ENCODE measurements at regions not wholly inside any gene's neighbourhood (a gene's known extent, or its start where the extent isn't known, plus 50 kb on each side); places are given as distances from the start of the nearest gene placed in this dataset.

DNA sequence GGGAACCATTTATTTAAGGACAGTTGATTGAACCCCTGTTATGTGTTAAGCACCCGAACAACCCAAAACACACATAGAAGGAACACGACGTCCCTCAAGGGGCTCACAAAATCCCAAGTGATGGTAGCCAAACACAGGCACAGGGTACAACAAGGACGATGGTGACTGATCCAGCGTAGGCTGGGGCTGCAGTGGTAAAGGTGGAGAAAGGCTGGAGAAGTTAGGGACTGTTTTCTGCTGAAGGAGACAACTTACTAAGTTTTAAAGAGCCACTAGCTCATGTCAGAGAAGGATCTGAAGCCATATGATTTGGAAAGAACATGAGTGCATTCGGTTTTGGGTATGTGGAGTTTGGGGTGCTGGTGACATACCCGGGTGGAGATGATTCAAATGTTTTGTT, 229.6 kb upstream of the TNRC6C start:
- intact Hi-C loops (cut with DNase I) = loop anchor here in 4 of 10 donors (5.0 to 10.0 kb wide), 4 partner anchors 114 to 184 kb away; no protein-coding TSS in a partner anchor
- peak overlapping the region in 7 of 12 donors; percentile 46 to 91 (median 69) for H3K27ac ChIP-seq
- H3K27me3 ChIP-seq = no peaks in the 10 kb centered on the region
- no peaks in the 10 kb centered on the region for H3K36me3 ChIP-seq
- no peak for TF ChIP-seq POLR2A (IDR thresholded peaks at IDR 0.05)
- TF ChIP-seq, protein P1, sequence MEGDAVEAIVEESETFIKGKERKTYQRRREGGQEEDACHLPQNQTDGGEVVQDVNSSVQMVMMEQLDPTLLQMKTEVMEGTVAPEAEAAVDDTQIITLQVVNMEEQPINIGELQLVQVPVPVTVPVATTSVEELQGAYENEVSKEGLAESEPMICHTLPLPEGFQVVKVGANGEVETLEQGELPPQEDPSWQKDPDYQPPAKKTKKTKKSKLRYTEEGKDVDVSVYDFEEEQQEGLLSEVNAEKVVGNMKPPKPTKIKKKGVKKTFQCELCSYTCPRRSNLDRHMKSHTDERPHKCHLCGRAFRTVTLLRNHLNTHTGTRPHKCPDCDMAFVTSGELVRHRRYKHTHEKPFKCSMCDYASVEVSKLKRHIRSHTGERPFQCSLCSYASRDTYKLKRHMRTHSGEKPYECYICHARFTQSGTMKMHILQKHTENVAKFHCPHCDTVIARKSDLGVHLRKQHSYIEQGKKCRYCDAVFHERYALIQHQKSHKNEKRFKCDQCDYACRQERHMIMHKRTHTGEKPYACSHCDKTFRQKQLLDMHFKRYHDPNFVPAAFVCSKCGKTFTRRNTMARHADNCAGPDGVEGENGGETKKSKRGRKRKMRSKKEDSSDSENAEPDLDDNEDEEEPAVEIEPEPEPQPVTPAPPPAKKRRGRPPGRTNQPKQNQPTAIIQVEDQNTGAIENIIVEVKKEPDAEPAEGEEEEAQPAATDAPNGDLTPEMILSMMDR (IDR thresholded peaks at IDR 0.05) = no peak
- peaks cover 0 to 32% (median 9%) of the 10 kb centered on the region in 12 donors for H3K4me1 ChIP-seq
- ATAC-seq (no peak), DNase-seq (no peak)
- 88 to 93% (median 91%) methylated on average over 7 of the region's 7 CpGs for WGBS, 4 donors
- H3K9me3 ChIP-seq = peaks cover 0 to 26% (median 7%) of the 10 kb centered on the region in 12 donors
- no peak overlapping the region for H3K4me3 ChIP-seq

DNA sequence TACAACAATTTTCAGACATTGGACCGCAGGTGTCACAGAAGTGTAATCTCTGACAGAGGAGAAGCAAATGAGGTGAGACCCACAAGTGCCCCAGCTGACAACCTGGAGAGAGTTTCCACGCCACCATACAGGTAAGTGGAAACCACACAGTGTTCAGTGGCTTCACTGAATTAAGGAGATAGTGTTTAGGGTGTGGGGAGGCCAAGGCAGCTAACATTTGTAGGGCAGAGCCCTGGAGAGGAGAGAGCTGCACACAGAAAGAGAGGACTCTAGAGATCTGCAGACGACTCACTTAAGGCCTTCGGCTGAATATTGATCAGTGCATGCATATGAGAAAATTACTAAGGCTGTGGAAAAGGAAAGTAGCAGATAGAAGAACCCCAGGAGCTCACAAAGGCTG, 228.9 kb upstream of the TNRC6C start:
- ATAC-seq (no peak), DNase-seq (no peak)
- H3K27ac ChIP-seq = no peak overlapping the region
- no peaks in the 10 kb centered on the region for H3K36me3 ChIP-seq
- H3K4me1 ChIP-seq = peaks cover 0 to 39% (median 16%) of the 10 kb centered on the region in 12 donors
- H3K4me3 ChIP-seq = no peak overlapping the region
- H3K9me3 ChIP-seq = peaks cover 0 to 26% (median 7%) of the 10 kb centered on the region in 12 donors
- TF ChIP-seq, protein P1 (IDR thresholded peaks at IDR 0.05) = no peak
- TF ChIP-seq POLR2A (IDR thresholded peaks at IDR 0.05) = no peak
- intact Hi-C loops (cut with DNase I) = loop anchor here in 4 of 10 donors (5.0 to 10.0 kb wide), 4 partner anchors 115 to 185 kb away; no protein-coding TSS in a partner anchor
- no peaks in the 10 kb centered on the region for H3K27me3 ChIP-seq
- WGBS, 4 donors = 88 to 93% (median 91%) methylated on average over 4 of the region's 4 CpGs

DNA sequence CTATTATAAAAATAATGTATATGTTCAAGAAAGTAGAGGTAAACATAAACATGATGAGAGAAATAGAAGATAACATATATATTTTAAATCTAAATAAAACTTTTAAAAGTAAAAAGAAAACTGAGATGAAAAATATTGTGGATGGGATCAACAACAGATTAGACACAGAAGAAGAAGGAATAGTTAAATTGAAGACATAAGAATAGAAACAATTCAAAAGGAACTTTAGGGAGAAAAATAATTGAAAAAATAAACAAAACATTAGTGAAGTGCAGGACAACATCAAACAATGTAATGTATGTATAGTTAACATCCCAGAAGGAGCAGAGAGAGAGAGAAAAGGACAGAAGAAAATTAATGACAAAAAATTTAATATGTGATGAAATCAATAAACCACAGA, 228.1 kb upstream of the TNRC6C start:
- Histone ChIP-seq H3K9me3 (peaks cover 0 to 26% (median 7%) of the 10 kb centered on the region in 12 donors), H3K4me3 (no peak overlapping the region), H3K27me3 (no peaks in the 10 kb centered on the region), H3K36me3 (no peaks in the 10 kb centered on the region), H3K27ac (no peak overlapping the region), H3K4me1 (peaks cover 0 to 47% (median 24%) of the 10 kb centered on the region in 12 donors)
- DNase-seq = no peak
- intact Hi-C loops (cut with DNase I) = loop anchor here in 7 of 10 donors (5.0 to 10.0 kb wide), 6 partner anchors 48 to 188 kb away; no protein-coding TSS in a partner anchor
- TF ChIP-seq, protein P1 (IDR thresholded peaks at IDR 0.05) = no peak
- TF ChIP-seq POLR2A (IDR thresholded peaks at IDR 0.05) = no peak
- no peak for ATAC-seq

DNA sequence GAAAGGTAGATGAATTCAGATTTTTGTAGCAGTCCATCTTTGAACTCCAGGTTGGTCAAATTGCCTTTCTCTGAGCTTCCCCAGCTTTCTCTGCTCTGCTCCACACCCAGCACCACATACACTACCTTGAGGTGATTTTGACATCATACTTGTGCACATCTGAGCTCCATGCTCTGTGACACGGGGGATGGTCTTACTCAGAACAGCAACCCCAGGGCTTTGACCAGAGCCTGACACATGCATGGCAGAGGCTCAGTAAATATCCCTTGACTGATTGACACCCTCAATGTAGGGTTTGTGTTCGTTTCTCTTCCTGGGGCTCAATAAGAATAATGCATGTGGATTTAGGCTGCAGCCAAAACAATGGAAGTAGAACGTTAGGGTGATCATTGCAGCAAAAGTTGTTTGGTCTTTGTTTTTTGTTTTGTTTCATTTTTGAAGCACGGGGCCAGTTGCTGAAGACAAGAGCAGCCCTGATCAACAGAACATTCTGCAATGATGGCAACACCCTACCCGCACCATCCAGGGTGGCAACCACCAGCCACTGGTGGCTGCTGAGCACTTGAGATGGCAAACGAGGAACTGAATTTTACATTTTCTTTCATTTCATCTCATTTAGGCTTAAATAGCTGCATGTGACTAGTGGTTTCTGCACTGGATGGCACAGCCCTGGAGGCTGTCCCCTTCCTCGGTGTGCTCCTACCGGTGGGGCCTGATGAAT, 224.8 kb upstream of the TNRC6C start:
- H3K27me3 ChIP-seq = no peaks in the 10 kb centered on the region
- H3K27ac ChIP-seq = peak overlapping the region; percentile 78 to 97 (median 86)
- ATAC-seq (no peak), DNase-seq (peak in 1 of 5 donors; percentile 4)
- H3K4me1 ChIP-seq = peaks cover 0 to 49% (median 34%) of the 10 kb centered on the region in 12 donors
- peaks cover 0 to 26% (median 7%) of the 10 kb centered on the region in 12 donors for H3K9me3 ChIP-seq
- H3K36me3 ChIP-seq = no peaks in the 10 kb centered on the region
- TF ChIP-seq POLR2A (IDR thresholded peaks at IDR 0.05) = no peak
- TF ChIP-seq, protein P1 (IDR thresholded peaks at IDR 0.05) = no peak
- 53 to 59% (median 57%) methylated on average over 8 of the region's 8 CpGs for WGBS, 4 donors
- peak overlapping the region in 1 of 12 donors; percentile 28 for H3K4me3 ChIP-seq
- intact Hi-C loops (cut with DNase I) = loop anchor here in 9 of 10 donors (1.0 to 10.0 kb wide), 9 partner anchors 51 to 191 kb away; no protein-coding TSS in a partner anchor
